ENCODE measurements at regions not wholly inside any gene's neighbourhood (a gene's known extent, or its start where the extent isn't known, plus 50 kb on each side); places are given as distances from the start of the nearest gene placed in this dataset.

DNA sequence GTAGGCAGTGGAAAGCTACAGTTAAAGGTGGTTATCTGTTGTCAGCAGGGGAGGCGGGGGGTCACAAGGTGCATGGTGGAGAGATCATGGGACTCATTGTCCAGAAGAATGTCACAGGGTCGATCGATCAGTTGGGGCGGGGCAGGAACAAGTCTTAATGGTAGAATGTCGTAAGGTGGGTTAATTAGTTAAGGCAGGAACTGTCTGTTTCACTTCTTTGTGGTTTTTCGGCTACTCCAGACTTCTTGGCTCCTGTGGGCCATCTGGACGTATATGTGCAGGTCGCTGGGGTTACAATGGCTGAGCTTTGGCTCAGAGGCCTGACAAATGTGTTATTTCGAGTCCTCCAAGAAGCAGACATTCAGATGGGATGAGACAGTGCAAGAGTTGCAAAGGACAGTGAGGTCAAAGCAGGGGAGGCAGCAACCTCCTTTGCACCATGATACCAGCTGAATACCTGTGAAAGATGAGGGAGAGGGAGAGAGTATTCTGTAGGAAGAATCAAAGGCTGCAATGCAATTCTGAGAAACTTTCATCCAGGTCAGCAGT is 246.9 kb upstream of the TMEM132C start:
- Mint-ChIP-seq H3K27me3 (ENCODE audit: insufficient read depth) (no peaks in the 10 kb centered on the region; the same call in none of the 2 replicates), H3K4me3 (no peak overlapping the region), H3K36me3 (ENCODE audit: low read depth) (peaks cover 19% of the 10 kb centered on the region), H3K9me3 (peaks cover 69% of the 10 kb centered on the region), H3K27ac (no peak overlapping the region), H3K4me1 (ENCODE audit: low read depth) (no peaks in the 10 kb centered on the region)
- DNase-seq, result no peak
- TF ChIP-seq CTCF (IDR thresholded peaks at IDR 0.05), result no peak

- Mint-ChIP-seq H3K36me3 (ENCODE audit: low read depth) (peaks cover 19% of the 10 kb centered on the region), H3K27me3 (ENCODE audit: insufficient read depth) (no peaks in the 10 kb centered on the region; the same call in none of the 2 replicates), H3K4me3 (no peak overlapping the region), H3K9me3 (peaks cover 67% of the 10 kb centered on the region), H3K4me1 (ENCODE audit: low read depth) (no peaks in the 10 kb centered on the region), H3K27ac (no peak overlapping the region)
- no peak for TF ChIP-seq CTCF (IDR thresholded peaks at IDR 0.05)
- DNase-seq, result no peak
These were observed 245.4 kb upstream of the TMEM132C start for GRCh38 chr12:128021561-128021960.

- peaks cover 72% of the 10 kb centered on the region for H3K9me3 Mint-ChIP-seq
- TF ChIP-seq CTCF (IDR thresholded peaks at IDR 0.05), result no peak
- no peak for DNase-seq
These were observed 241.3 kb upstream of the TMEM132C start for GRCh38 chr12:128025589-128026245.

GRCh38 chr12:128026696-128027574 is 240.0 kb upstream of the TMEM132C start:
- Mint-ChIP-seq H3K4me3 (no peak overlapping the region), H3K36me3 (ENCODE audit: low read depth) (peaks cover 4% of the 10 kb centered on the region; the same call in 1 of the 2 replicates), H3K9me3 (peaks cover 71% of the 10 kb centered on the region), H3K27me3 (ENCODE audit: insufficient read depth) (peaks cover 3% of the 10 kb centered on the region), H3K27ac (no peak overlapping the region), H3K4me1 (ENCODE audit: low read depth) (no peaks in the 10 kb centered on the region)
- no peak for TF ChIP-seq CTCF (IDR thresholded peaks at IDR 0.05)
- DNase-seq, result no peak

More at GRCh38 chr12:128025589-128026245, 241.3 kb upstream of the TMEM132C start:
- Mint-ChIP-seq H3K27me3 (ENCODE audit: insufficient read depth) (peaks cover 3% of the 10 kb centered on the region), H3K36me3 (ENCODE audit: low read depth) (peaks cover 4% of the 10 kb centered on the region; the same call in 1 of the 2 replicates), H3K27ac (no peak overlapping the region), H3K4me3 (no peak overlapping the region), H3K4me1 (ENCODE audit: low read depth) (no peaks in the 10 kb centered on the region)

DNA sequence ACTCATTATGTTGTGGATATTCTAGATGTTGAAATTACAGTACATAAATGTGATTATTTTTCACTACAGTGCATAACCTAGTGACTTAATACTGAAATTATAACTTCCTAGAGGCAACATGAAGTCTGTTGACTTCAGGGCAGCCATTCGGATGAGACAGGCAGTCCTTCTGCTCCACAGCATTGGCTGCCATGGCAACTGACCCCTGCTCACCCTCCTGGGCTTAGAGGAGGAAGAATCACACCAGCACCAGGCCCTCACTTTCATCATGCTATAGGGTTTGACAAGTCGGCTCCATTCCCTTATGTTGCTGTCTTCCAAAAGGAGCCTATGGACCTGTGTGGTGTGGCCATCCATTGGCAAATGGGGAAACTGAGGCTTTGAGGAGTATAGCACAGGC is 233.5 kb upstream of the TMEM132C start:
- no peak for DNase-seq
- Mint-ChIP-seq H3K9me3 (peaks cover 54% of the 10 kb centered on the region), H3K4me1 (ENCODE audit: low read depth) (no peaks in the 10 kb centered on the region), H3K27me3 (ENCODE audit: insufficient read depth) (peaks cover 2% of the 10 kb centered on the region; the same call in 1 of the 2 replicates), H3K4me3 (no peak overlapping the region), H3K36me3 (ENCODE audit: low read depth) (no peaks in the 10 kb centered on the region), H3K27ac (no peak overlapping the region)
- no peak for TF ChIP-seq CTCF (IDR thresholded peaks at IDR 0.05)
